22Rv1 (cell line): ENCODE measurements at regions not wholly inside any gene's neighbourhood (a gene's known extent, or its start where the extent isn't known, plus 50 kb on each side); places are given as distances from the start of the nearest gene placed in this dataset.

Source experiments
- CTCF ChIP-seq: fragments of 450-650 bp; IDR thresholded peaks from 2 replicates; pipeline ENCODE4 v1.5.1; 2017; ENCODE audit warnings: mild to moderate bottlenecking
- ZFX ChIP-seq: fragments of 450-650 bp; IDR thresholded peaks from 2 replicates; pipeline ENCODE4 v1.6.1; 2017; ENCODE audit warnings: antibody characterized with exemption, borderline replicate concordance

- TF ChIP-seq CTCF (no peak), ZFX (no peak)
These were observed 97.7 kb upstream of the MON1B start for GRCh38 chr16:77093309-77093708.
